AG04450 (cell line): ENCODE measurements at regions not wholly inside any gene's neighbourhood (a gene's known extent, or its start where the extent isn't known, plus 50 kb on each side); places are given as distances from the start of the nearest gene placed in this dataset.

Experiments
- CTCF ChIA-PET: fragments of 300-600, 350-600 bp; formaldehyde crosslinking; extraction: SDS; loops from one replicate; lab custom pipeline; 2022; ENCODE audit warnings: antibody characterized with exemption, inconsistent platforms; lab: Charles Lee
- POLR2A ChIA-PET: fragments of 350-600 bp; formaldehyde crosslinking; extraction: SDS; loops from one replicate; lab custom pipeline; 2021; ENCODE audit warnings: antibody characterized with exemption, inconsistent platforms; lab: Yijun Ruan, JAX
- DNase-seq: peaks from one replicate; pipeline ENCODE4 v3.0.0-alpha.2; 2011; ENCODE audit warnings: low read depth, low spot score
- H3K27ac ChIP-seq: one replicate; pipeline ENCODE4 v1.5.1; 2012; ENCODE audit warnings: low read depth, low read length, control low read depth
- H3K27me3 ChIP-seq: one replicate; pipeline ENCODE4 v1.6.0; 2012; ENCODE audit warnings: low read length; ENCODE audit not compliant: control insufficient read depth, insufficient read depth
- H3K4me3 ChIP-seq: 2 replicates; pipeline ENCODE4 v1.5.1; 2011; ENCODE audit warnings: mild to moderate bottlenecking, low read depth, low read length, control low read depth
- H3K9me3 ChIP-seq: 2 replicates; pipeline ENCODE4 v1.5.1; 2012; ENCODE audit warnings: low read length; ENCODE audit not compliant: control insufficient read depth, insufficient read depth
- TF ChIP-seq, protein P1 (sequence below): IDR thresholded peaks from 2 replicates; pipeline ENCODE4 v1.5.1; 2011; ENCODE audit warnings: low read depth, low read length, control low read depth, inconsistent platforms

DNA sequence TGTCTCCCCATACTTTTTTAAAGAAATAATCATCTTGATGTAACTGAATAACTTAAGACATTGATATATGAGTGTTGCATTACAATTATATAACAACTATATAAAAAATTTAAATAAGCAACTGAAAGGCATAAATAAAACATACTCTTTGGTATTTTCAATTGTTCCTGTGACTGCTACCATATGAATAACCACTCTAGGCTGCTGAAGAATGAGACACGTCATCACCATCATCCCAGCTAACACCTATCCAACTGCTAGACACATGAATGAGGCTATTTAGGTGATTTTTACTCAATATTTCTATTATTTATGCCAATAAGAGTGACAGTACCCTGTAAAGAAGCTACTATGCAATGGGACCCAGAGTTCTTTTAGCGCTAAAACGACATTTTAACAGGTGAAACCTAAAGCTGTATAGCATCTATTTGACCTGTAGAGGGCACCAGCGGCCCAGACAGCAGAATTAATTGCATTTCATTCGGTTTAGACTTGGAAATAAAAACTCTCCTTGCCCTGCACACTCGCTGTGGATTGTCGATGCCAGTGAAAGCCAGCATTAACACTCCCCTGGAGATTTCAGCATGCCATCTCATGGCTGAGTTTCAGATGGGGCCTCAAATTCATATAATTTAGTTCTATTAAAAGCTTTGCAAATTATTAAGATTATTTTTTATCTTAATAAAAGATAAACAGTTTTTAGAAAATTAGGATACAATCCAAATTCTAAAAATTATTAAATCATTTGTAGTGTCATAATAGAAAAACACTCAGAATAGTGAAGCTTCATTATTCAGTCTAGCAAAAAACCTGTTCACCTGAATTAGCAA lies 89.4 kb upstream of the MAP2 start:
- no peaks in the 10 kb centered on the region for H3K27me3 ChIP-seq
- H3K4me3 ChIP-seq: no peak overlapping the region
- TF ChIP-seq, protein P1, sequence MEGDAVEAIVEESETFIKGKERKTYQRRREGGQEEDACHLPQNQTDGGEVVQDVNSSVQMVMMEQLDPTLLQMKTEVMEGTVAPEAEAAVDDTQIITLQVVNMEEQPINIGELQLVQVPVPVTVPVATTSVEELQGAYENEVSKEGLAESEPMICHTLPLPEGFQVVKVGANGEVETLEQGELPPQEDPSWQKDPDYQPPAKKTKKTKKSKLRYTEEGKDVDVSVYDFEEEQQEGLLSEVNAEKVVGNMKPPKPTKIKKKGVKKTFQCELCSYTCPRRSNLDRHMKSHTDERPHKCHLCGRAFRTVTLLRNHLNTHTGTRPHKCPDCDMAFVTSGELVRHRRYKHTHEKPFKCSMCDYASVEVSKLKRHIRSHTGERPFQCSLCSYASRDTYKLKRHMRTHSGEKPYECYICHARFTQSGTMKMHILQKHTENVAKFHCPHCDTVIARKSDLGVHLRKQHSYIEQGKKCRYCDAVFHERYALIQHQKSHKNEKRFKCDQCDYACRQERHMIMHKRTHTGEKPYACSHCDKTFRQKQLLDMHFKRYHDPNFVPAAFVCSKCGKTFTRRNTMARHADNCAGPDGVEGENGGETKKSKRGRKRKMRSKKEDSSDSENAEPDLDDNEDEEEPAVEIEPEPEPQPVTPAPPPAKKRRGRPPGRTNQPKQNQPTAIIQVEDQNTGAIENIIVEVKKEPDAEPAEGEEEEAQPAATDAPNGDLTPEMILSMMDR: peak; percentile 93
- no peaks in the 10 kb centered on the region for H3K9me3 ChIP-seq
- no peak overlapping the region for H3K27ac ChIP-seq
- peak; percentile 13 for DNase-seq
- POLR2A ChIA-PET: no interaction called here
- CTCF ChIA-PET: interaction anchor here (0.5 to 4.3 kb wide), 70 partner anchors 10 to 946 kb away, joined by 3 to 143 read pairs (median 4); partner anchors contain the start of gene MAP2

DNA sequence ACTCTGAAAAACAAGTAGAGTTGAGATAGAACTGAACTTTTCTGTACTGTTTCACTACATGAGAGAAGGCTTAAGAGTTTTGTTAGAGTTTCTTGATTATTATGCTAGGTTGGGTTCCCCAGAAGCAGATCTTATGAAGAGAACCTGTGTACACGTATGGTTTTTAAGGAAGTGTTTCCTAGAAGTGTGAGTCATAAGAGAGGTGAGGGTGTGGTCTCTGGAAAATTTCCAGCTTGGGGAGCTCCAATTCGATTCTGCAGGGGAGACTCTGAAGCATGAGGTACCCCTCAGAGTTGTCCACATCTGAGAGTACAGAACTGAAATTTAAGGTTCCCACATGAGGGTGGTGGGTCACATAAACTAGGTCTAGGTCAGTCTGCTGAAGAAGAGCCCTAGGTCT lies 83.3 kb upstream of the MAP2 start:
- H3K4me3 ChIP-seq: no peak overlapping the region
- no peaks in the 10 kb centered on the region for H3K27me3 ChIP-seq
- POLR2A ChIA-PET: no interaction called here
- no peak overlapping the region for H3K27ac ChIP-seq
- no peak for DNase-seq
- no peaks in the 10 kb centered on the region for H3K9me3 ChIP-seq
- TF ChIP-seq, protein P1: no peak
- CTCF ChIA-PET: no interaction called here

DNA sequence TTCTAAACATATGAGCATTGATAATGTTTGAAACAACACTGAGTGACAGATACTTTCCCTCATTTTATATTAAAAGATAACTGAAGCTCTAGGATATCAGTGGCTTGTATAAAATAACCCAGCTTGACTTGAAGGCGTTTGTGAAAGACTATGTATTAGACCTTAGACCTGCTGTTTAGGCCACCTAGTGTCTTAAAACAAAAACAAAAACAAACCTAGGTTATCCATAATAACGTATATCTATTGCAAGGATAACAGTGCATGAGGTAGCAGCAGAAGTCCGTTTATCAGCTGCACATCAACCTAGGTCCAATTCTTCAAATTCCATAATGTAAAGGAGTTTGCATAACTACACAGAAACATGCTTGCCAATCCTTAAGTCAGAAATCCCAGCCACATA lies 79.5 kb upstream of the MAP2 start:
- H3K27ac ChIP-seq: no peak overlapping the region
- H3K27me3 ChIP-seq: no peaks in the 10 kb centered on the region
- no peak overlapping the region for H3K4me3 ChIP-seq
- CTCF ChIA-PET: interaction anchor here (1.2 to 4.8 kb wide), 2 partner anchors 10 to 211 kb away, joined by 3 to 44 read pairs; no protein-coding TSS in a partner anchor
- H3K9me3 ChIP-seq: no peaks in the 10 kb centered on the region
- no peak for DNase-seq
- TF ChIP-seq, protein P1: no peak
- POLR2A ChIA-PET: no interaction called here

DNA sequence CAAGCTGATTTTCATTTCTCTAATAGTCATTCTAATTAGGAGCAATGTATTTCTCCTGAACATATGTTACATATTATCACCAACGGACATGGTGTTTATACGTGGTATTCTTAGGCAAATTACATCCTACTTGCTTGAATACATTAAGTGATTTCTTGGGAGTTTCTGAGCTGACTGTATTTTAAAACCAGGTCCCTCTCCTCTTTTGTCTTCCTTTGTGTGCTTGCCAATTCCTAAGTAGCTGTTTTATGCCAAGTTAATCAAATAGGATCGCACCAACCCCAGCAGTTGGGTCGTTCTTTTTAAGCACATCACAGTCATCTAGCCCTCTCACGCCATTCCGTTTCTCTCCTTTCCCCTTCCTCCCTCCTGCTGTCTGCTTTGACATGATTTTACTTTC lies 75.4 kb upstream of the MAP2 start:
- POLR2A ChIA-PET: no interaction called here

More for the DNA sequence above, 75.4 kb upstream of the MAP2 start:
- H3K9me3 ChIP-seq: no peaks in the 10 kb centered on the region
- TF ChIP-seq, protein P1: no peak
- H3K27ac ChIP-seq: no peak overlapping the region
- no peak for DNase-seq
- no peaks in the 10 kb centered on the region for H3K27me3 ChIP-seq
- CTCF ChIA-PET: interaction anchor here (1.5 kb wide), 1 partner anchor 14 kb away, joined by 6 read pairs; no protein-coding TSS in a partner anchor
- no peak overlapping the region for H3K4me3 ChIP-seq
